Mammary epithelial cell (primary cell): ENCODE measurements at regions not wholly inside any gene's neighbourhood (a gene's known extent, or its start where the extent isn't known, plus 50 kb on each side); places are given as distances from the start of the nearest gene placed in this dataset.

Experiments
- EZH2 ChIP-seq: IDR thresholded peaks from 2 replicates; pipeline ENCODE4 v1.6.1; 2012; ENCODE audit warnings: low read length, inconsistent platforms, borderline replicate concordance
- TF ChIP-seq, protein P1 (sequence below), 2 donors: IDR thresholded peaks in 1 of 2; conservative IDR thresholded peaks in 1 of 2; 2 replicates each; pipeline ENCODE4 v1.5.1; 2011 to 2012; ENCODE audit warnings: inconsistent platforms in 2 of 2, low read length in 2 of 2, mild to moderate bottlenecking in 2 of 2, control low read depth in 1 of 2, low read depth in 1 of 2; ENCODE audit not compliant: insufficient read depth in 1 of 2; ENCODE audit errors: extremely low read depth in 1 of 2

DNA sequence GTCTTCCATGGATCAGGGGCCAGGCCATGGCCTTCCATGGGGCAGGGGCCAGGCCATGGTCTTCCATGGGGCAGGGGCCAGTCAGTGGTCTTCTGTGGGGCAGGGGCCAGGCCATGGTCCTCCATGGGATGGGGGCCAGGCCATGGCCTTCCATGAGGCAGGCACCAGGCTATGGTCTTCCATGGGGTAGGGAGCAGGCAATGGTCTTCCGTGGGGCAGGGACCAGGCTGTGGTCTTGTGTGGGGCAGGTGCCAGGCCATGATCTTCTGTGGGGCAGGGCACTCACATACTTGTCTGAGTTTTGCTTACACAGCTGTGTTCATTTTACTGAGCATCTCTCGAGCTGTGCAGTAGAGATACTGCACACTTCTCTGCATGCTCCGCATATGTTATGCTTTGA, 57.3 kb upstream of the THBS2 start:
- TF ChIP-seq, protein P1, sequence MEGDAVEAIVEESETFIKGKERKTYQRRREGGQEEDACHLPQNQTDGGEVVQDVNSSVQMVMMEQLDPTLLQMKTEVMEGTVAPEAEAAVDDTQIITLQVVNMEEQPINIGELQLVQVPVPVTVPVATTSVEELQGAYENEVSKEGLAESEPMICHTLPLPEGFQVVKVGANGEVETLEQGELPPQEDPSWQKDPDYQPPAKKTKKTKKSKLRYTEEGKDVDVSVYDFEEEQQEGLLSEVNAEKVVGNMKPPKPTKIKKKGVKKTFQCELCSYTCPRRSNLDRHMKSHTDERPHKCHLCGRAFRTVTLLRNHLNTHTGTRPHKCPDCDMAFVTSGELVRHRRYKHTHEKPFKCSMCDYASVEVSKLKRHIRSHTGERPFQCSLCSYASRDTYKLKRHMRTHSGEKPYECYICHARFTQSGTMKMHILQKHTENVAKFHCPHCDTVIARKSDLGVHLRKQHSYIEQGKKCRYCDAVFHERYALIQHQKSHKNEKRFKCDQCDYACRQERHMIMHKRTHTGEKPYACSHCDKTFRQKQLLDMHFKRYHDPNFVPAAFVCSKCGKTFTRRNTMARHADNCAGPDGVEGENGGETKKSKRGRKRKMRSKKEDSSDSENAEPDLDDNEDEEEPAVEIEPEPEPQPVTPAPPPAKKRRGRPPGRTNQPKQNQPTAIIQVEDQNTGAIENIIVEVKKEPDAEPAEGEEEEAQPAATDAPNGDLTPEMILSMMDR (conservative IDR thresholded peaks at IDR 0.05 in 1 of 2, IDR thresholded peaks at IDR 0.05 in 1 of 2; ENCODE audit: extremely low read depth in 1 of 2, insufficient read depth in 1 of 2, low read depth in 1 of 2, low read length in 2 of 2) = no peak
- TF ChIP-seq EZH2 = no peak
